Activated CD4-positive, alpha-beta T cell treated with anti-CD3 and anti-CD28 coated beads, Interleukin-2, amount 50 U/mL, for 16 hours (primary cell): ENCODE measurements at regions not wholly inside any gene's neighbourhood (a gene's known extent, or its start where the extent isn't known, plus 50 kb on each side); places are given as distances from the start of the nearest gene placed in this dataset.
"Not testable (repeated sequence)": the region's sequence is repeated elsewhere in the genome, so short reads cannot be mapped to it uniquely, and the experiment has no call there.

Experiments
- DNase-seq: peaks from one replicate; pipeline ENCODE4 v3.0.0-alpha.2; 2020

DNA sequence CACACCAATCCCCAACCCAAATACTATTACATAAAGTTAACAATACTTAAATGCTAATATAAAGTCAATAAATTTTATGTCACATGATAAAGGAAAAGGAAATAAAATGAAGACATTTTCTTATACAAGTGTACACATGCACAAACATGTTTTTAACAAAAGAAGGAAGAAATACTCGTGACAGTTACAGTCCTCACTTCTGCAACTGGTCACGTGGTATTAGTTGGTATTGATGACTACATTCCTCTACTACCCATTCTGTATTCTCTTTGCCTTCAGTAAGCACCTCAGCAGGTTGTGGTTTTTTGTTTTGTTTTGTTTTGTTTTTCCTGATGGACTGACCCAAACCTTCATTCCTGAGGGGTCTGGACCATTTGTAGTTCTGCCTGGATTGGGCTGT, 176.9 kb upstream of the CCNH start:
- no peak for DNase-seq

DNA sequence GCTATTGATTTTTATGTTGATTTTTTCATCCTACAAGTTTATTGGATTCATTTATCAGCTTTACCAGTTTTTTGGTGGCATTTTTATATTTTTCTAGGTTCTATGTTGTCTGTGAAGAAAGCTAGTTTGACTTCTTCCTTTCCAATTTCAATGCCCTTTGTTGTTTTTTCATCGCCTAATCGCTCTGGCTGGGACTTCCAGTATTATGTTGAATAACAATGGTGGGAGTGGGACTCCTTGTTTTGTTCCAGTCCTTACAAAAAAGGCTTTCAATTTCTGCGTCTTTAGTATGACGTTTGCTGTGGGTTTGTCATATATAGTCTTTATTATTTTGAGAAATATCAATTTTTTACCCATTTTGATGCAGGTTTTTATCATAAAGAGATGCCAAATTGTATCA, 175.6 kb upstream of the CCNH start:
- DNase-seq = no peak

DNA sequence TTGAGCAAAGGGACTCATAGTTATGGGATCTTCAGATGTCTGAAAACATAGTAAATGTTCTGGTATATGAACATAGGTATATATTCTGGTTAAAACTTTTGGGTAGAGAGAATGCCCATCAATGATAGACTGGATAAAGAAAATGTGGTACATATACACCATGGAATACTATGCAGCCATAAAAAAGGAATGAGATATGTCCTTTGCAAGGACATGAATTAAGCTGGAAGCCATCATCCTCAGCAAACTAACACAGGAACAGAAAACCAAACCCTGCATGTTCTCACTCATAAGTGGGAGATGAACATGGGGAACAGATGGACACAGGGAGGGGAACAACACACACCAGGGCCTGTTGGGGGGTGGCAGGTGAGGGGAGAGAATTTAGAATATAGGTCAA, 171.0 kb upstream of the CCNH start:
- DNase-seq = not testable (repeated sequence)

DNA sequence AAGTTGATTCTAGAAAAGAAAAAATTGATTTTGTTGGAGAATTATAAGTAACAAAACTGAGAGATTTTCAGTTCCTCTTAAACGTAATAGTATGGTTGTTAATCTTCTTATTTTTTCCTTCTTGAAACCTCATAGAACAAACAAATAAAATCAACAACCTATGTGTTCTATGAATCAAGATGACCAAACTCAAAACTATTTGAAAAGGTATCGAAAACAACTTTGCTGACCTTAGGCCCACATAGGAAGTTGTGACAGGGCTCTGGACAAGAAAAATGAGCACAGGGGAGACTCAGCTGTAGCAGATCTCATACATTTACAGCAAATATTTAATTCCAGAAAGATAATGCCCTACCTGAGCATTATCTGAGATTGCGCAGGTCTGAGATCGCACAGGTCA, 169.4 kb upstream of the CCNH start:
- DNase-seq = no peak

DNA sequence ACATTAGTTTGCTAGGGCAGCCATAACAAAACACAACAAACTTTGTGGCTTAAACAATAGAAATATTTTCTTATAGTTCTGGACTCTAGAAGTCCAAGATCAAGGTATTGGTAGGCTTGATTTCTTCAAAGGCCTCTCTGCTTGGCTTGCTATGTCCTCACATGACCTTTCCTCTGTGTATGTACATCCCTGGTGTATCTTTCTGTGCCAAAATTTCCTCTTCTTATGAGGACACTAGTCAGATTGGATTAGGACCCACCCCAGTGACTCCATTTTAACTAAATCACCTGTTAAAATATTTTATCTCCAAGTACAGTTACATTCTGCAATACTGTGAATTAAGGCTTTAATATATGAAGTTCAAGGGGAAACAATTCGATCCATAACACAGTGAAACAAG, 168.9 kb upstream of the CCNH start:
- DNase-seq = no peak

DNA sequence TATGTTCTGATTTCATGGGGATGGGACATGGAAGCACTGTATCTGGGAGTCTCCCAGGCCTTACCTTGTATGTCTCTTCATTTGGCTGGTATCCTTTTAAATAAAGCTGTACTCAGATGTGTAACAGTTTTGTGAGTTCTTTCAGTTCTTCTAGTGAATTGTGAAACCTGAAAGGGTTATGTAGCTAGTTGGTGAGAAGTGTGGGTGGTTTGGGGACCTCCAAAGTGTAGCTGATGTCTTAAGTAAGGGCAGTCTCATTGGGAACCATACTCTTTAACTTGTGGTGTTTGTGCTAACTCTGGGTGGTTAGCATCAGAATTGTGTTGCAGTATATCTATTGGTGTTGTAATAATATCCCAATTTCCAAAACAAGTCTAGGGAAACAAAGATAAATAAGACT, 166.9 kb upstream of the CCNH start:
- DNase-seq = no peak

DNA sequence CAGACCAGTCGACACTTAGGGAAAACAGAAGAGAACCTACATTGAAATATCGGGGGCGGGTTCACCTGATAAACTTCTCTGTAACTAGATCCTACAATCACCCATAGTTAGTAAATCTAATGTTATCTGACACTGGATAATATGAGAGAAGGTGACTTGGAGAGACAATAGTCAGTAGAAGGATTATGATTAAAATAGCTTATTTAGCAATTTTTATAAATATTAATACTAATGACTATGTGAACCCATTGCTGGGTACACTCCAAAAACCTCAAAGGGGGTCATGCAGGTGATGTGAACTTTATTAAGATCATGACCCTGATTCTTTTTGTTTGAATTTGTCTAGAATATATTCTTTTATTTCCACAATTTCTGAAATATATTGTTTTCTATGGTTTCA, 164.1 kb upstream of the CCNH start:
- DNase-seq = no peak

DNA sequence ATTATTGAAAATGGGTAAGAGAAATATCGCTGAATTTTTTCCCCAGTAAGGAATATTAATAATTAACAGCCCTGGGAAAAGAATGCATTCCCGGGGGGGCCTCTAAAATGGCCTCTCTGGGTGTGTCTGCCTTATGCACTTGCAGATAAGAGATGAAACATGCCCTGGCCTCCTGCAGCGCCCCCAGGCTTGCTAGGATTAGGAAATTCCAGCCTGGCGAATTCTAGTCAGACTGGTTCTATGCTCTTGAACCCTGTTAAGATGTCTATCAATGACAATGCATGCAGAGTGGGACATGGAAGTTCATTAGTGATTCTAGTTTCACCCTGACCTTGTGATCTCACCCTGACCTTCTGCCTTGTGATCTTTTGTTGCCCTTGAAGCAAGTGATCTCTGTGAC, 163.6 kb upstream of the CCNH start:
- not testable (repeated sequence) for DNase-seq

DNA sequence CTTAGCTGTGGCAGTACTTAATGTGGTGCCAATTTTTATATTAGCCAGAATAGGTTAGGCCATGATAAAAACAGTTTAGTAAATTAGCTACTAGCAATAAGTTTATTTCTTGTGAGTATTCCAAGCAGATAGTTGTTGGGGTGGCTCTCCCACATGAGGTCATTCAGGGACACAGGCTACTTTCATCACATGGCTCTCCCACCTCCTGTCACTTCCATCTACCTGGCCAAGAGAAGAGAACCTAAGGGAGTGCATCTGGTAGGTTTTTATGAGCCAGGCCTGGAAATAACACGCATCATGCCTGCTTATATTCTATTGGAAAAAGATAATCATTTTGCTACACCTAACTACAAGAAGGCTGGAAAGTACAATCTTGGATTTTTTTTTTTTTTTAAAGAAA, 161.4 kb upstream of the CCNH start:
- no peak for DNase-seq

DNA sequence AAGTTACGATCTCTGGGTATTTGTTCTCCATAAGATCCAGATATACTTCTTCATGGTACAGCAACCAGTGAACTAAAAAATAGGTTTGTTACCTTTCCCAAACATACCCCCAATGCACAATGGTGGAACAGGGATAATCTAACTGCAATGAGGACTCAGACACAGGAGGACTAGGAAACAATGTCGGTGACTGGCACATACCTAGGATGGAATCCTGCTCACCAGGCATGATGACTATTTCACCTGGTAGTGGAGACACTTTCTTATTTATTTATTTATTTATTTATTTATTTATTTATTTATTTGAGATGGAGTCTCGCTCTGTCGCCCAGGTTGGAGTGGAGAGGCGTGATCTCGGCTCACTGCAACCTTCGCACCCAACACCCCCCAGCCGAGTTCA, 159.9 kb upstream of the CCNH start:
- DNase-seq = no peak

DNA sequence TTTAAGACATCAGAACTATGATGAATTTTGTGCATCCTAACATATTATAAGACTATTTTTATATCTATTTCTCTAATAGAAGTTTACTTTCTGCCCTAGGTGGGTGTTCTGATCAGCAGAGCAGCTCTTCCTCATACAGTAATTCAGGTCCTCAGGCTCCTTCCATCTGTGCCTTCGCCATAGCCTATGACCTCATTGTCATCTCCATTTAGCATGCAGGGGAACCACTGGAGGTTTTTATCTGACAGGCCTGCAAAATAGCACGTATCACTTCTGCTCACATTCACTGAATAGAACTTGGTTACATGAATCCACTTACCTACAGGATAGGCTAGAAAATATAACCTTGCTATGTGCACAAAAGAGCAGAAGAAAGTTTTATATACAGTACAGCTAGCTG, 159.4 kb upstream of the CCNH start:
- no peak for DNase-seq

DNA sequence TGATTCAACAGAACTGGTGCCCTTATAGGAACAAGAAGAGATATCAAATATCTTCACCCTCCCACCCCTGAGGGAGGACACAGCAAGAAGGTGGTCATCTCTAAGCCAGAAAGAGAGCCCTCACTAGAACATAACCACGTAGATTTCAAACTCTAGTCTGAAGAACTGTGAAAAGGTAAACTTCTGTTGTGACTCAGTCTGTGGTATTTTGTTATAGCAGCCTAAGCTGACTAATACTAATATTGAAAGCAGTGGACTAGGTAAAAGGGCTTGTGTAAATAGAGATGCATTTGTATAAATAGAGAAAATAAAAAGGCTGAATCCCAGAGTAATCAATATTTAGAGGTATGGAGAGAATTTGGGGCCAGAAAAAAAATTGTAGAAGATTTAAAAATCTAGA, 157.6 kb upstream of the CCNH start:
- no peak for DNase-seq

DNA sequence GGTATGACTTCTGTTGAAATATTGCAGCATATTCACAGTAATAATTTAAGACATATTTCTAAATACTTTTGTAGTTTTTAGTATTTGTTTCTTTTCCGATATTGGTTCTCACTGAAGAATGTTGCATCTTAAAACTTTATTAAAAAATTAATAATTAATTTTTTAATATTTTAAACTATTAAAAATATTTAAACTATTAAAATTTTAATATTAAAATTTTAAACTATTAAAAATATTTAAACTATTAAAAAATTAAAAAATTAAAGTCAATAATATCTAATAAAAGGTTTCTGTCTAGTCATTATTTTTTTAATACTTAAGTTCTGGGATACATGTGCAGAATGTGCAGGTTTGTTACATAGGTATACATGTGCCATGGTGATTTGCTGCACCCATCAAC, 149.3 kb upstream of the CCNH start:
- DNase-seq = no peak

DNA sequence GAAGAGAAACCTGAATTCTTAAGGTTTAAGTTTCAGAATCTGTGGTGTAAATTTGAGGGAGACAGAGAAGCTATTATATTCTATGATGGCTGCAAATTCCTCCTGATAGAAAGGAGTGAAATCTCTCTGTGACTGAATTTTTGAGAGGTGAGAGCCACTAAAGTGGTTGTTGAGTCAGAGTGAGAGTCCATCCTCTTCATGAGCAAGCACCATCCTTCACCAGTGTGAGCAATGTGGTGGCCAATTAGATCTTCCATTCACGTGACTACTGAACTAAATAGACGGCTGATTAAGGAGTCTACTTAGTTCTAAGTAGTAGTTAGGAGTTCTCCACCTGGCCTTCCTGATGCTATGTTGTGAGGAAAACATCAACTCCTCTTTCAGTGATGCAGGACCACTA, 147.8 kb upstream of the CCNH start:
- DNase-seq = peak; percentile 1

DNA sequence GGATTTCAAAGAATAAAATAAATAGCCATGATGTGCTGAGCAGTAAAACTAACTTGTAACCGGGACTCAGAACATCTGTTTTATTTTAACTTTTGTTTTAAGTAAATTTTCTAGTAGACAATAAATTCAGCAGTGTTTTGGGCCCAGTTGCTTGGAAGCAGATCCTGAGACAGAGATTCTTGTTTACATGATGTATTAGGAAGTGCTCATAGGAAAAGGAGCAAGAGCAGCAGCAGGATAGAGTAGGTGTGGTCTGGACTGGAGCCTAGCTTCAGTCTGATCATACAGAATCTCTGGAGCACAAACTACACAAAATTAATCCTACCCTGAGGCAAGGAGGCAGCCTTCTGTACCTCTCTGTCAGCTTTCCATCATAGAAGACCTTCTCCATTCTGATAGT, 139.2 kb upstream of the CCNH start:
- DNase-seq = no peak

DNA sequence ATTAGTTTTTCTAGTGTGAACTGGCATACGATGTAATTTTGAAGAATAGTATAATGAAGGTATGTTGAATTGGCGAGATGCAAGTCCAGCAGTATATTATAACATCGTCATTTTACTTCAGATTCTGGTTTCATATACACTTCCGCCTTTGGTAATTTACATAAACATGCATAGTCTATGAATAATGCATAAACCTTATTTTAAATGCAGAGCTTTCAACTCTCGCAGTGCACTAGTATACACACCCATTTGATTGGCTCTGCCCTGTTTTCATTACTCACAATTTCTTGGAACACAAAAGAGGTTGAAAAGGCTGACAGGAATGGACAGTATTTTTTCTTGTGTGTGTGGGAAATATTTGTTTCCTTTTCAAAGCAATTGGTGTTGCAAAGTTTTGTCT, 128.9 kb upstream of the CCNH start:
- no peak for DNase-seq

DNA sequence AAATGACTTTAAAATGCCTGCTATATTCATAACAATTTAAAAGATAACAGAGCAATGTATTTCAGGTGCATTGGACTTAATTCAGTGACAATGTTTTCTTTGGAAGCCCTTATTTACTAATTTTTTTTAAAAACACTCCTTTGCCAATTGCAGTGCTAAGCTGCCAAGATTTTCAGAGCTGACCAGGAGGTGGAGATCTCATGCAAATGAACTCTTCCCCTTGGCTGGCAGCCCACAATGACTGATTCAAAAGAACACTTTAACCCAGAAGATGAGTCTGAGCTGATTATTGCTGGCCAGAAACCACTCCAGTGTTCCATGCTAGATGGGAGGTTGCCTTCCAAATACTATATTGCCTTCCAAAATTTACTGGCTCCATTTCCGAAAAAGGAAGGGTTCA, 128.3 kb upstream of the CCNH start:
- DNase-seq = no peak

DNA sequence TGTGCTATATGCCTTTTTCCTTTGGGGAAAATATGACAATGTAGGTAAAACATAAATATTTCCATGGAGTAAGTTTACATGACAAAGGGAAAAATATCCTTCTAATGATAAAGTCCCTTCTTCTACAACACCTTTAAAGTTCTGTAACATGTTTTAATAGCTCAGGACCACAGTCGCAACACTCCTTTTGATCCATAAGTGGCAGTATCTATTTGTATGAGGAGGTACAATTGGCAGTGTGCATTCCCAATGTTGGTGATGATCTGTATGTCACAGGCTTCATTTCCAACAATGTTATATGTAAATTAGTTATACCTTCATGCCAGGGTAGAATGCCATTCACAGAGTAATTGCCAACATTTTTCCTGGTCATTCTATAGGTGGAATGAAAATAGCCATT, 127.1 kb upstream of the CCNH start:
- no peak for DNase-seq

DNA sequence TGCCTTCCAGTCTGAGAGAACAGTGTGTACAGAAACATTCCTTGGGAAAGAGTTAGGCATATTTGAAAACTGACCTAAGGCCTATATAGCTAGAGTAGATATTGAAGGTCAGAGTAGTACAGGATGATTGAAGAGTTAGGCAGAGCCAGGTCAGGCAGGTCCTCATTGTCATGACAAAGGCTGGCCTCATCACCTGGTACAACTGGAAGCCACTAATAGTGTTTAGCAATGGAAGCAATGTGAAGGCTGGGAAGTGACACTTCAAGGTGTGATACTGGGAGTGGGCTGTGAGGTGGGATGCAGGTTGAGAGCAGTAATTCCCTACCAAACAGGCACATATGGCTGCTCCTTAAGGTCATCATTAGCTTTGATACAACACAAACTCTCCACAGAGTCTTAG, 123.6 kb upstream of the CCNH start:
- no peak for DNase-seq

DNA sequence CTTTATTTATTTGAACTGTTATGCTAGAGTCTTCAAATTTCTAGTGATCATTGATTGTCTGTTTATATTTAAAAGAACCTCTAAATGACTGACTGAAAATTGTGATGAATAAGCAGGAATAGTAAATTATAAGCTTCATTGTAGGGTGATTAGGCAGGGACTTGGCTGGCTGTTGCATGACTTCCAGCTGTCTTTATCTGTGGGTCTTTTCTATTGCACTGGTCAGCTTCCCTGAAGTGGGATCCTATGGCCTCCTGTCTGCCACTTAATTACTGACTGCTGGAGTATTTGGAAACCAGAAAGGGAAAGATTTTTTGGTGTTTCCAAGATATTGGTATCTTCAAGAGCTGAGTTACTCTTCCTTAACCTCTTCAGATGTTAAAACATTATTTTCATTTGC, 123.0 kb upstream of the CCNH start:
- DNase-seq = no peak

DNA sequence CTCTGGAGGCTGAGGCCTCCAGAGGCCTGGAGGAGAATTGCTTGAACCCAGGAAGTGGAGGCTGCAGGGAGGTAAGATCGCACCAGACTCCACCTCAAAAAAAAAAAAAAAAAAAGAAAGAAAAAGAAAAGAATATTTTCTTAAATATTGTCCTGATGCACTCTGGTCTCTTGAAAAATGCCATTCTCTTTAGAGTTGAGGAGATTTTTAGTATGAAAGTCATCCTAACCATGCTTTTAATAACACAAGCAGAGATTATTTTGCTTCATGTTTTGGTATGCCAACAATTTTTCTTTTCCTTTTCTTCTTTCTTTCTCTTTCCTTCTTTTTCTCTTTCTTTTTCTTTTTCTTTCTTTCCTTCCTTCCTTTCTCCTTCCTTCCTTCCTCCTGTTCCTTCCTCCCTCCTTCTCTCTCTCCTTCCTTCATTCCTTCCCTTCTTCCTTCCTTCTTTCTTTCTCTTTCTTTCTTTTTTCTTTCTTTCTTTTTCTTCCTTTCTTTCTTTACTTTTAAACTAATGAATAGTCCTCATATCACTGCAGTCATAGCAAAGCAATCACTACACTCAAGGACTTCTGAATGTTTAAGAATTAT, 116.9 kb upstream of the CCNH start:
- DNase-seq = no peak

DNA sequence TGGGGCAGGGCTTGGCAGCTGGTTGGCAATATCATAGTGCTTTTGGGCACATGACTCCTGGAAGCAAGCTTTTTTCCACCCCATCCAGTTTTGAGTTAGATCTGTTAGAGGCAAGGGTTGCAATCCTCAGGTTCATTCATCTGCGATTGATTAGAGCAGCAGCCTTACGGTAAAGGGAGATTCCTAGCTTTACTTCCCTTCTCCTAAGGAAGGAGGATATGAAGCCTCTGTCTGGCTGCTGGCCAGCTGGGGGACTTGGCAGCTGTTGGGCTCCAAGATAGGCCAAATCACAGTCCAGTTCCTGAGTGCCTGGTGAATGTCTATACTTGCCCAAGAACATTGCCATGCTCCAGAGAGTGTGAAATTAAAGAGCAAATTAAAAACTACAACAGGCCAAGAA, 113.4 kb upstream of the CCNH start:
- no peak for DNase-seq

DNA sequence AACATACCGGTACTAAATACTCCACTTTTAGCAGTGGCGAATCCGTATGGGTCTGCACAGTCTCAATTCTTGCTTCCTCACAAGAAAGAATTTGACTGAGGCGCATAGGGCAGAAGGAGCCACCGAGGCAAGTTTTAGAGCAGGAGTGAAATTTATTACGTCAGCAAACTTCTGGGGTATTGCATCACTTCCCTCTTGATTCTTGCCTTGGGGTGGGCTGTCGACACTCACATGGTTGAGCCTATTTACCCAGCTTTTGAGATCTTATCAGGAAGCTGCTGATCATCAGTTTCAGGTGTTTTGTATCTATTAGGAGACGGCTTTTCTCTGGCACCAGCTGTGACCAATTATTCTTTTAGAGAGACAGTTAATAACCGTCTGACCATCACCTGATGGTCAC, 111.5 kb upstream of the CCNH start:
- DNase-seq = no peak

DNA sequence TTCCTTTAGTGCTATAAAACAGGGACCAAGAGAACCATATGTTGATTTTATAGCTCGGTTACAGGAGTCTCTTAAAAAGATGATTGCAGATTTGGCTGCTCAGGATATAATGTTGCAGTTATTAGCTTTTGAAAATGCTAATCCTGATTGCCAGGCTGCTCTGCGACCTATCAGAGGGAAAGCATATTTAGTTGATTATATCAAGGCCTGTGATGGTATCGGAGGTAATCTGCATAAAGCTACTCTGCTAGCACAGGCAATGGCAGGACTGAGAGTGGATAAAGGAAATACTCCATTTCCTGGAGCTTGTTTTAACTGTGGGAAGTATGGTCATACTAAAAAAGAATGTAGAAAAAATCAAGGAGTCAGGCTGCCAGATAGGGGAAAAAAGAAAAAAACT, 99.0 kb upstream of the CCNH start:
- not testable (repeated sequence) for DNase-seq

DNA sequence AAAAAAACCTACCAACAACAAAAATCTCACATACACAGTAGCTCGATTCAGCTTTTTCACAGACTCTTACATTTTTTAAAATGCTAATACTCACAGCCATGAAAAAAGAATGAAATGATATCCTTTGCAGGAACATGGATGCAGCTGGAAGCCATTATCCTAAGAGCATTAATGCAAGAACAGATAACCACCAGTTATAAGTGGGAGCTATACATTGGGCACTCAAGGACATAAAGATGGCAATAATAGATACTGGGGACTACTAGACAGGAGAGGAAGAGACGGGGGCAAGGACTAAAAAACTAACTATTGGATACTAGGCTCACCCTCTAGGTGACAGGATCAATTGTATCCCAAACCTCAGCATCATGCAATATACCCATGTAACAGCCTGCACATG, 90.3 kb upstream of the CCNH start:
- DNase-seq = no peak
